T-cell (primary cell): ENCODE measurements at regions not wholly inside any gene's neighbourhood (a gene's known extent, or its start where the extent isn't known, plus 50 kb on each side); places are given as distances from the start of the nearest gene placed in this dataset.

ENCODE experiments used
- ATAC-seq, 4 experiments: fragments of 200-7000 bp in 3 of 4; fragments of 150-1000 bp in 1 of 4; cut with Tn5 transposase; replicated peaks in 1 of 4; 1 replicate in 3 of 4; 2 replicates in 1 of 4; pipeline ENCODE4 v1.10.0; 2021; ENCODE audit warnings: moderate library complexity in 3 of 4, mild to moderate bottlenecking in 2 of 4, moderate number of reproducible peaks in 1 of 4
- CTCF ChIA-PET, 2 donors: fragments of 300-600 bp; sonication (Branson Sonifier 250); formaldehyde crosslinking; loops; one replicate each; lab custom pipeline; 2022; ENCODE audit warnings: antibody characterized with exemption in 2 of 2; lab: Charles Lee
- POLR2A ChIA-PET, 2 donors: fragments of 300-600 bp; sonication (Branson Sonifier 250); formaldehyde crosslinking; loops; one replicate each; lab custom pipeline; 2022; ENCODE audit warnings: antibody characterized with exemption in 2 of 2; lab: Charles Lee
- DNase-seq, 35 experiments: peaks; one replicate each; pipeline versions ENCODE4 v3.0.0 to v3.0.0-alpha.2; 2013 to 2023
- H3K27ac ChIP-seq: one replicate; pipeline ENCODE4 v1.5.1; 2013; ENCODE audit warnings: low read length
- H3K27me3 ChIP-seq, 2 experiments: replicated peaks in 1 of 2; 1 replicate in 1 of 2; 2 replicates in 1 of 2; pipeline versions ENCODE4 v1.6.1 to v1.7.0; 2013; ENCODE audit warnings: low read length in 1 of 2, mixed read lengths in 1 of 2; ENCODE audit not compliant: control insufficient read depth in 2 of 2, insufficient read depth in 2 of 2; ENCODE audit errors: extremely low read depth in 1 of 2
- H3K36me3 ChIP-seq, 2 donors: 1 replicate in 1 of 2; 2 replicates in 1 of 2; pipeline versions ENCODE4 v1.6.1 to v1.7.0; 2013; ENCODE audit warnings: low read length in 1 of 2; ENCODE audit not compliant: control insufficient read depth in 2 of 2, insufficient read depth in 1 of 2; ENCODE audit errors: extremely low read depth in 1 of 2
- H3K4me1 ChIP-seq, 2 experiments: 1 replicate in 1 of 2; 2 replicates in 1 of 2; pipeline versions ENCODE4 v1.6.1 to v1.7.0; 2013; ENCODE audit warnings: low read length in 2 of 2, mixed read lengths in 1 of 2; ENCODE audit not compliant: insufficient read depth in 2 of 2, control insufficient read depth in 1 of 2; ENCODE audit errors: extremely low read depth in 1 of 2
- H3K4me3 ChIP-seq, 2 donors: 1 replicate in 1 of 2; 2 replicates in 1 of 2; pipeline versions ENCODE4 v1.5.1 to v1.7.0; 2013; ENCODE audit warnings: mild to moderate bottlenecking in 2 of 2, low read length in 1 of 2, moderate library complexity in 1 of 2; ENCODE audit not compliant: control insufficient read depth in 1 of 2; ENCODE audit errors: extremely low read depth in 1 of 2
- H3K9me3 ChIP-seq: 2 replicates; pipeline ENCODE4 v1.7.0; 2013
- H3K27ac Mint-ChIP-seq, 2 donors: one replicate each; pipeline ENCODE4 v1.8.0; 2020 to 2021; ENCODE audit warnings: mild to moderate bottlenecking in 2 of 2, mixed read lengths in 2 of 2
- H3K27me3 Mint-ChIP-seq, 2 donors: one replicate each; pipeline ENCODE4 v1.8.0; 2021 to 2022; ENCODE audit warnings: mixed read lengths in 2 of 2
- H3K36me3 Mint-ChIP-seq: one replicate; pipeline ENCODE4 v1.8.0; 2021; ENCODE audit warnings: mixed read lengths
- H3K4me1 Mint-ChIP-seq, 3 donors: one replicate each; pipeline ENCODE4 v1.8.0; 2020 to 2022; ENCODE audit warnings: mixed read lengths in 3 of 3, mild to moderate bottlenecking in 1 of 3
- H3K4me3 Mint-ChIP-seq, 3 donors: one replicate each; pipeline ENCODE4 v1.8.0; 2020 to 2022; ENCODE audit warnings: mild to moderate bottlenecking in 3 of 3, mixed read lengths in 3 of 3, moderate library complexity in 3 of 3
- H3K9me3 Mint-ChIP-seq, 3 donors: one replicate each; pipeline ENCODE4 v1.8.0; 2020 to 2022; ENCODE audit warnings: mixed read lengths in 3 of 3
- WGBS: methylation state at CpG from one replicate; pipeline ENCODE4 v1.1.5; 2013; ENCODE audit warnings: missing lambda C conversion rate; ENCODE audit not compliant: insufficient coverage; 5-methylcytosine and 5-hydroxymethylcytosine counted together

DNA sequence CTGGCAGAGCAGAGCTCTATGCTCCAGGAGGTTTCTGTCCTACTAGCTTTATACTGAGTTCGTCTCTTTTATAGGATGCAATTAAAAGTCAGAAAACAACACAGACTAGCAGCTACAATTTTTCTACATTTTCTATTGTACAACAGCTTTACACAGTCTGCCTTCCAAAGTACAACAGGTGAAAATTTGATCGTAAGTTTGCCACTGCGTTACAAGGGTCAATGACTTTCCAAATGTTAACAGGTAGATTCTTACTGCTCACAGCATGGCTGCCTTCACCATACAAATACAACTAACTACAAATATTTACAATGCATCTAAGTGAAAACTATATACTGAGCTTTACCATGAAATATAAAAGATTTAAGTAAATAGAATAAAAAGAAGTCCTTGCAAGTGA, 268.6 kb upstream of the SLCO3A1 start:
- H3K4me1 ChIP-seq: no peaks in the 10 kb centered on the region
- Mint-ChIP-seq H3K4me1 (no peaks in the 10 kb centered on the region), H3K4me3 (no peak overlapping the region), H3K27me3 (peaks cover 5 to 12% of the 10 kb centered on the region in 2 donors), H3K9me3 (no peaks in the 10 kb centered on the region), H3K27ac (no peak overlapping the region), H3K36me3 (no peaks in the 10 kb centered on the region)
- no CpG with 5 or more reads among the region's 3 CpGs for WGBS
- ChIA-PET POLR2A (interaction anchor here in 1 of 2 donors (0.6 kb wide), 1 partner anchor 8 kb away, joined by 6 read pairs; no protein-coding TSS in a partner anchor), CTCF (no interaction called here)
- H3K27me3 ChIP-seq: no peaks in the 10 kb centered on the region
- DNase-seq (no peak), ATAC-seq (no peak)
- H3K4me3 ChIP-seq: no peak overlapping the region
- no peaks in the 10 kb centered on the region for H3K36me3 ChIP-seq
- no peak overlapping the region for H3K27ac ChIP-seq
- H3K9me3 ChIP-seq: no peaks in the 10 kb centered on the region

DNA sequence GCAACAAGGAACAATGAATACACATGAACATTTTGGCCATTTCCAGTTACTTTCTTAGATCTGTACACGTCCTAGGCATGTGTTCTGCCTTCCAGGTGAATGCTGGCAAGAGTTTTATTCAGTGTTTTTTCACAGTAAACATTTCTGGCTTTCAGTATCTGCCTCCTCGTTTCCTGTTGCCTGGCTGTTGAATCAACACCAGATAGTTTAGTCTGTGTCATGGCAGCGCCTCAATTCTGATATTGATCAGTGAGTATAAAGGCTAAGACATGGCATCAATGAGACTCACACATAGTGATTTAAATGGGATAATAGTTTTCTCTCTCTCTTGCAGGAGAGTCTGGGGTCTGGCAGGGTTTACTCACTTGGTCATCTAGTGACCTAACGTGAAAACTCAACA, 266.9 kb upstream of the SLCO3A1 start:
- H3K9me3 ChIP-seq: no peaks in the 10 kb centered on the region
- no peaks in the 10 kb centered on the region for H3K9me3 Mint-ChIP-seq
- no peaks in the 10 kb centered on the region for H3K36me3 ChIP-seq
- no peaks in the 10 kb centered on the region for H3K27me3 ChIP-seq
- peaks cover 5 to 12% of the 10 kb centered on the region in 2 donors for H3K27me3 Mint-ChIP-seq
- no peak for ATAC-seq
- no peak overlapping the region for H3K4me3 ChIP-seq
- DNase-seq: no peak
- POLR2A ChIA-PET: no interaction called here
- H3K4me1 ChIP-seq: no peaks in the 10 kb centered on the region
- no peak overlapping the region for H3K27ac Mint-ChIP-seq
- no peak overlapping the region for H3K27ac ChIP-seq
- no peak overlapping the region for H3K4me3 Mint-ChIP-seq
- WGBS: 53% methylated on average over 3 of the region's 4 CpGs
- H3K4me1 Mint-ChIP-seq: no peaks in the 10 kb centered on the region
- CTCF ChIA-PET: no interaction called here
- H3K36me3 Mint-ChIP-seq: no peaks in the 10 kb centered on the region

DNA sequence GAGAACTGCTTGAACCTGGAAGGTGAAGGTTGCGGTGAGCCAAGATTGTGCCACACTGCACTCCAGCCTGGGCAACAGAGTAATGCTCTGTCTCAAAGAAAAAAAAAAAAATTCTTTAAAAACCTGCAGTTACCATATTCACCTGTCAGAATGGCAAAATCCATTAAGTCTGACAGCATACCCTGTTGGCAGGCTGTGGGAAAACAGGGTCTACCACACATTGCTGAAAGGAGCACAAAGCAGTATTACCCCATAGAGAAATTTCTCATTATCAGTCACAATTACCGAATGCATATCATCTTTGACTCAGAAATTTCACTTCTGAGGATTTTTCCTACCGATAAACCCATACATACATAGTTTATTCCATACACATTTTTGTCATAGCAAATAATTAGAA, 264.1 kb upstream of the SLCO3A1 start:
- H3K9me3 ChIP-seq: no peaks in the 10 kb centered on the region
- CTCF ChIA-PET: no interaction called here
- no peaks in the 10 kb centered on the region for H3K4me1 ChIP-seq
- ATAC-seq: no peak
- H3K36me3 ChIP-seq: no peaks in the 10 kb centered on the region
- 50% methylated on average over 1 of the region's 3 CpGs for WGBS
- POLR2A ChIA-PET: no interaction called here
- Mint-ChIP-seq H3K4me1 (no peaks in the 10 kb centered on the region), H3K4me3 (no peak overlapping the region), H3K27me3 (peaks cover 0 to 2% of the 10 kb centered on the region in 2 donors), H3K36me3 (no peaks in the 10 kb centered on the region), H3K9me3 (no peaks in the 10 kb centered on the region), H3K27ac (no peak overlapping the region)
- peak in 5 of 35 experiments; percentile 1 to 11 (median 4) for DNase-seq
- no peak overlapping the region for H3K27ac ChIP-seq
- no peaks in the 10 kb centered on the region for H3K27me3 ChIP-seq
- H3K4me3 ChIP-seq: no peak overlapping the region

DNA sequence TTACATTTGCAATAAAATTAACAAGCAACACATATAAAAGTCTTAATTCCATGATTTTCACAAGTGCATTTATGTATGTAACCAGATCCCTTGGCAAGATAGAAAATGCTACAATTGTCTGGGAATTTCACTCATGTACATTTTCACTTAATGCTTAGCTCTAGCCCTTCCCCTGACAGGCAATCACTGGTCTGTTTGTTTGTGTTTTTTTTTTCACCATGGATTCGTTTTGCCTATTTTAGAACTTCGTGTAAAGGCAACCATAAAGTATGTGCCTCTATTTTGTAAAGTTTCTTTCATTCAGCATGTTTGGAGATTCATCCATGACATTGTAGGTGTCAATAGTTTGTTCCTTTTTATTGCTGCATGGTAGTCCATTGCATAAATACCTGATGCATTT, 260.9 kb upstream of the SLCO3A1 start:
- no peaks in the 10 kb centered on the region for H3K4me1 Mint-ChIP-seq
- DNase-seq: no peak
- peaks cover 9 to 11% of the 10 kb centered on the region in 2 donors for H3K27me3 Mint-ChIP-seq
- no peak overlapping the region for H3K4me3 ChIP-seq
- ATAC-seq: no peak
- no peak overlapping the region for H3K27ac Mint-ChIP-seq
- no peaks in the 10 kb centered on the region for H3K27me3 ChIP-seq
- no peaks in the 10 kb centered on the region for H3K9me3 ChIP-seq
- H3K9me3 Mint-ChIP-seq: no peaks in the 10 kb centered on the region
- H3K27ac ChIP-seq: no peak overlapping the region
- ChIA-PET CTCF (no interaction called here), POLR2A (no interaction called here)
- no peaks in the 10 kb centered on the region for H3K4me1 ChIP-seq
- no CpG with 5 or more reads among the region's 2 CpGs for WGBS
- no peak overlapping the region for H3K4me3 Mint-ChIP-seq
- H3K36me3 Mint-ChIP-seq: no peaks in the 10 kb centered on the region
- no peaks in the 10 kb centered on the region for H3K36me3 ChIP-seq

DNA sequence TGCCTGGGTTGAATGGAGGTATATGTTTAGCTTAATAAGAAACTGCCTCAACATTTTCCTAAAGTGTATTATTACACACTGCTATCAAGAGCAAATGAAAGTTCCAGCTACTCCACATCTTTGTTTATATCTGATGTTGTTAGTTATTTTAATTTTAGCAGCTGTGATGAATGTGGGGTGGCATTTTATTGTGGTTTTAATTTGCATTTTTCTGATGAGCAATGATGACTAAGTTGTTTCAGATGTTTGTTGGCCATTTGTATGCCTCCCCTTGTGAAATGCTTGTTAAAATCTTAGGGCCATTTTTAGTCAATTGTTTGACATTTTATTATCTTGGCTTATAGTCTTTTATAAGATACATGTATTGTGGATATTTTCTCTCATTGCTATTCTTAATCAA, 260.4 kb upstream of the SLCO3A1 start:
- Mint-ChIP-seq H3K27me3 (peaks cover 14 to 15% of the 10 kb centered on the region in 2 donors), H3K9me3 (no peaks in the 10 kb centered on the region), H3K36me3 (no peaks in the 10 kb centered on the region), H3K4me3 (no peak overlapping the region), H3K27ac (no peak overlapping the region), H3K4me1 (no peaks in the 10 kb centered on the region)
- no peaks in the 10 kb centered on the region for H3K36me3 ChIP-seq
- H3K27ac ChIP-seq: no peak overlapping the region
- no peaks in the 10 kb centered on the region for H3K27me3 ChIP-seq
- ChIA-PET CTCF (no interaction called here), POLR2A (no interaction called here)
- no peak overlapping the region for H3K4me3 ChIP-seq
- ATAC-seq: no peak
- H3K4me1 ChIP-seq: no peaks in the 10 kb centered on the region
- DNase-seq: no peak
- no peaks in the 10 kb centered on the region for H3K9me3 ChIP-seq

DNA sequence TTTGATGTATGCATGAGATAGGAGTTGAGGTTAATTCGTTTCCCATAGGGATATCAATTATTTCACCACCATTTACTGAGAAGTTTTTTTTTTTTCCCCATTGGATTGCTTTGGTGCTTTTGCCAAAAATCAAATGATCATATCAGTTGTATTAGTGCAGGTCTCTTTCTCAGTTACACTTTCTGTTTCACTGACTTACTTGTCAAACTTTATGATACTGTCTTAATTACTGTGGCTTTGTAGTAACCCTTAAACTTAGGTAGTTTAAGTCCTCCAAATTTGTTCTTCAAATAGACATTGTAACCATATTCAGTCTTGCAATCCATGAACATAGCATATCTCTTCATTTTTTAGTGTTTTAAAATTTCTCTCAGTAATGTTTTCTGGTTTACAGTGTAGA, 259.9 kb upstream of the SLCO3A1 start:
- Histone ChIP-seq H3K36me3 (no peaks in the 10 kb centered on the region), H3K4me1 (no peaks in the 10 kb centered on the region), H3K27ac (no peak overlapping the region), H3K9me3 (no peaks in the 10 kb centered on the region), H3K4me3 (no peak overlapping the region), H3K27me3 (peaks cover 0 to 2% of the 10 kb centered on the region in 2 experiments)
- H3K4me3 Mint-ChIP-seq: no peak overlapping the region
- H3K36me3 Mint-ChIP-seq: no peaks in the 10 kb centered on the region
- H3K27me3 Mint-ChIP-seq: peaks cover 19 to 21% of the 10 kb centered on the region in 2 donors
- POLR2A ChIA-PET: no interaction called here
- H3K4me1 Mint-ChIP-seq: no peaks in the 10 kb centered on the region
- CTCF ChIA-PET: no interaction called here
- no peak for DNase-seq
- H3K9me3 Mint-ChIP-seq: no peaks in the 10 kb centered on the region
- no CpG with 5 or more reads among the region's 1 CpG for WGBS
- no peak for ATAC-seq
- H3K27ac Mint-ChIP-seq: no peak overlapping the region

DNA sequence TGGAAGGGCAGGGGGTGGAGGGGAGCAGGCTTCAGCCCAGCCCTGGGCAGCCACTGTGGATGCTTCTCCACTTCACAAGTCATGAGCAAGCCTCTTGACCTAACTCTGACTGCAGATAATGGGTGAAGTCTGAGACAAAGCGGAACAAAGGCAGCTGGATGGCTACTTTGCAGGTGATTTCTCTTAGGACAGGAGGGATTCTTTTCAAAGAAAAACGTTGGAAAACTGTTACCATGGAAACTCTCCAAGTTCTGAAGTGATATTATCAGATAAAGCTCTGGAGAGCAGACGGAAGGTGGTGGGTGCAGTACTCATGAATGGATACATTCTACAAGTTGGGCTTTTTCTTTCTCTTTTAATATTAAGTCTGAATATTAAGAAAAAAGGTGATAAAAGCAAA, 254.2 kb upstream of the SLCO3A1 start:
- POLR2A ChIA-PET: no interaction called here
- H3K36me3 Mint-ChIP-seq: no peaks in the 10 kb centered on the region
- peaks cover 19 to 24% of the 10 kb centered on the region in 2 donors for H3K27me3 Mint-ChIP-seq
- Histone ChIP-seq H3K27me3 (peaks cover 0 to 8% of the 10 kb centered on the region in 2 experiments), H3K9me3 (no peaks in the 10 kb centered on the region), H3K4me1 (no peaks in the 10 kb centered on the region), H3K27ac (no peak overlapping the region), H3K36me3 (no peaks in the 10 kb centered on the region), H3K4me3 (no peak overlapping the region)
- CTCF ChIA-PET: no interaction called here
- H3K4me3 Mint-ChIP-seq: no peak overlapping the region
- H3K4me1 Mint-ChIP-seq: no peaks in the 10 kb centered on the region
- H3K27ac Mint-ChIP-seq: no peak overlapping the region
- 43% methylated on average over 2 of the region's 3 CpGs for WGBS
- ATAC-seq: no peak
- no peaks in the 10 kb centered on the region for H3K9me3 Mint-ChIP-seq
- no peak for DNase-seq
